ENCODE measurements at regions not wholly inside any gene's neighbourhood (a gene's known extent, or its start where the extent isn't known, plus 50 kb on each side); places are given as distances from the start of the nearest gene placed in this dataset.

DNA sequence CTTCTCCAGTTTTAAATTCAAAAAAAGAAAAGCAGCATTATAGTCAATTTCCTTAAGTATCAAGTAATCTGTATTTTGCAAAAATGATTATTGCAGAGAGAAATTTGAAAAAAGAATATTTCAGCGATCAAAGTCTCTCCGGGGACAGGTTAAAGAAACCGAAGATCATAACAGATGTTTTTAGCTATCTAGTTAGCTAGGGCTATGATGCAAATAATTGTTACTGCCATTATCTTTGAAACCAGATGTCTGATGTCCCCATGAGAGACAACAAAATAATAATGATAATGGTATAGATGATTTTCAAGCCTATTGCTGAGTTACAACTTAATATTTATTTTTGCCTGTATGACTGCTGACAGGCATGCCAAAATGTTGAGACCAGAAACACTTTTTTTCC is 1326.0 kb downstream of the PLA2G4A start:
- TF ChIP-seq, protein P1, sequence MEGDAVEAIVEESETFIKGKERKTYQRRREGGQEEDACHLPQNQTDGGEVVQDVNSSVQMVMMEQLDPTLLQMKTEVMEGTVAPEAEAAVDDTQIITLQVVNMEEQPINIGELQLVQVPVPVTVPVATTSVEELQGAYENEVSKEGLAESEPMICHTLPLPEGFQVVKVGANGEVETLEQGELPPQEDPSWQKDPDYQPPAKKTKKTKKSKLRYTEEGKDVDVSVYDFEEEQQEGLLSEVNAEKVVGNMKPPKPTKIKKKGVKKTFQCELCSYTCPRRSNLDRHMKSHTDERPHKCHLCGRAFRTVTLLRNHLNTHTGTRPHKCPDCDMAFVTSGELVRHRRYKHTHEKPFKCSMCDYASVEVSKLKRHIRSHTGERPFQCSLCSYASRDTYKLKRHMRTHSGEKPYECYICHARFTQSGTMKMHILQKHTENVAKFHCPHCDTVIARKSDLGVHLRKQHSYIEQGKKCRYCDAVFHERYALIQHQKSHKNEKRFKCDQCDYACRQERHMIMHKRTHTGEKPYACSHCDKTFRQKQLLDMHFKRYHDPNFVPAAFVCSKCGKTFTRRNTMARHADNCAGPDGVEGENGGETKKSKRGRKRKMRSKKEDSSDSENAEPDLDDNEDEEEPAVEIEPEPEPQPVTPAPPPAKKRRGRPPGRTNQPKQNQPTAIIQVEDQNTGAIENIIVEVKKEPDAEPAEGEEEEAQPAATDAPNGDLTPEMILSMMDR (conservative IDR thresholded peaks at IDR 0.05; ENCODE audit: low read depth in 2 of 2) = no peak
- TF ChIP-seq EZH2 (IDR thresholded peaks at IDR 0.05; ENCODE audit: low read depth, unreplicated experiment) = no peak
- no peak for TF ChIP-seq JUNB (IDR thresholded peaks at IDR 0.05; ENCODE audit: unreplicated experiment)
- no peak for TF ChIP-seq ZNF114 (CRISPR knock-in tag; IDR thresholded peaks at IDR 0.05)
- no peak for TF ChIP-seq POLR2AphosphoS5 (IDR thresholded peaks at IDR 0.05; ENCODE audit: low read depth)
- no peak for TF ChIP-seq NANOG (IDR thresholded peaks at IDR 0.05; ENCODE audit: borderline replicate concordance)
- TF ChIP-seq, protein P2, sequence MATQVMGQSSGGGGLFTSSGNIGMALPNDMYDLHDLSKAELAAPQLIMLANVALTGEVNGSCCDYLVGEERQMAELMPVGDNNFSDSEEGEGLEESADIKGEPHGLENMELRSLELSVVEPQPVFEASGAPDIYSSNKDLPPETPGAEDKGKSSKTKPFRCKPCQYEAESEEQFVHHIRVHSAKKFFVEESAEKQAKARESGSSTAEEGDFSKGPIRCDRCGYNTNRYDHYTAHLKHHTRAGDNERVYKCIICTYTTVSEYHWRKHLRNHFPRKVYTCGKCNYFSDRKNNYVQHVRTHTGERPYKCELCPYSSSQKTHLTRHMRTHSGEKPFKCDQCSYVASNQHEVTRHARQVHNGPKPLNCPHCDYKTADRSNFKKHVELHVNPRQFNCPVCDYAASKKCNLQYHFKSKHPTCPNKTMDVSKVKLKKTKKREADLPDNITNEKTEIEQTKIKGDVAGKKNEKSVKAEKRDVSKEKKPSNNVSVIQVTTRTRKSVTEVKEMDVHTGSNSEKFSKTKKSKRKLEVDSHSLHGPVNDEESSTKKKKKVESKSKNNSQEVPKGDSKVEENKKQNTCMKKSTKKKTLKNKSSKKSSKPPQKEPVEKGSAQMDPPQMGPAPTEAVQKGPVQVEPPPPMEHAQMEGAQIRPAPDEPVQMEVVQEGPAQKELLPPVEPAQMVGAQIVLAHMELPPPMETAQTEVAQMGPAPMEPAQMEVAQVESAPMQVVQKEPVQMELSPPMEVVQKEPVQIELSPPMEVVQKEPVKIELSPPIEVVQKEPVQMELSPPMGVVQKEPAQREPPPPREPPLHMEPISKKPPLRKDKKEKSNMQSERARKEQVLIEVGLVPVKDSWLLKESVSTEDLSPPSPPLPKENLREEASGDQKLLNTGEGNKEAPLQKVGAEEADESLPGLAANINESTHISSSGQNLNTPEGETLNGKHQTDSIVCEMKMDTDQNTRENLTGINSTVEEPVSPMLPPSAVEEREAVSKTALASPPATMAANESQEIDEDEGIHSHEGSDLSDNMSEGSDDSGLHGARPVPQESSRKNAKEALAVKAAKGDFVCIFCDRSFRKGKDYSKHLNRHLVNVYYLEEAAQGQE (IDR thresholded peaks at IDR 0.05; ENCODE audit: unreplicated experiment) = no peak
- TF ChIP-seq CREB1 (CRISPR knock-in tag; IDR thresholded peaks at IDR 0.05; ENCODE audit: low read depth) = no peak
- TF ChIP-seq EZH2phosphoT487 (IDR thresholded peaks at IDR 0.05; ENCODE audit: unreplicated experiment) = no peak

All from GM23338 (cell line).